Liver (tissue), 3 donors: ENCODE measurements at regions not wholly inside any gene's neighbourhood (a gene's known extent, or its start where the extent isn't known, plus 50 kb on each side); places are given as distances from the start of the nearest gene placed in this dataset.

Experiments used
- ATF3 ChIP-seq: IDR thresholded peaks from 2 replicates; pipeline ENCODE4 v1.6.1; 2016; ENCODE audit warnings: antibody characterized with exemption
- CTCF ChIP-seq: fragments of 150-350 bp; IDR thresholded peaks from 2 replicates; pipeline ENCODE4 v1.5.1; 2017; ENCODE audit warnings: improper control_type of control experiment, low read depth, low read length; ENCODE audit not compliant: missing input control
- EGR1 ChIP-seq, 2 donors: IDR thresholded peaks; 2 replicates each; pipeline ENCODE4 v1.6.1; 2016 to 2018; ENCODE audit warnings: antibody characterized with exemption in 2 of 2, low read depth in 2 of 2
- FOXA1 ChIP-seq: IDR thresholded peaks from 2 replicates; pipeline ENCODE4 v1.6.1; 2016; ENCODE audit warnings: antibody characterized with exemption
- GABPA ChIP-seq, 2 donors: IDR thresholded peaks in 1 of 2; conservative IDR thresholded peaks in 1 of 2; 2 replicates each; pipeline ENCODE4 v1.6.1; 2016; ENCODE audit warnings: antibody characterized with exemption in 2 of 2, mild to moderate bottlenecking in 1 of 2, moderate library complexity in 1 of 2
- HNF4A ChIP-seq, 2 donors: conservative IDR thresholded peaks; 2 replicates each; pipeline ENCODE4 v1.6.1; 2016; ENCODE audit warnings: antibody characterized with exemption in 2 of 2, mild to moderate bottlenecking in 2 of 2
- JUND ChIP-seq, 2 donors: IDR thresholded peaks; 2 replicates each; pipeline ENCODE4 v1.6.1; 2016; ENCODE audit warnings: antibody characterized with exemption in 2 of 2
- MAX ChIP-seq: IDR thresholded peaks from 2 replicates; pipeline ENCODE4 v1.6.1; 2016; ENCODE audit warnings: antibody characterized with exemption
- NR2F2 ChIP-seq: IDR thresholded peaks from 2 replicates; pipeline ENCODE4 v1.6.1; 2016; ENCODE audit warnings: antibody characterized with exemption
- RAD21 ChIP-seq, 2 donors: IDR thresholded peaks; 2 replicates each; pipeline ENCODE4 v1.6.1; 2016; ENCODE audit warnings: antibody characterized with exemption in 2 of 2, mild to moderate bottlenecking in 2 of 2
- REST ChIP-seq: IDR thresholded peaks from 2 replicates; pipeline ENCODE4 v1.6.1; 2016; ENCODE audit warnings: antibody characterized with exemption, mild to moderate bottlenecking
- SP1 ChIP-seq: IDR thresholded peaks from 2 replicates; pipeline ENCODE4 v1.6.1; 2018; ENCODE audit warnings: antibody characterized with exemption, mild to moderate bottlenecking
- TAF1 ChIP-seq: conservative IDR thresholded peaks from 2 replicates; pipeline ENCODE4 v1.6.1; 2016; ENCODE audit warnings: antibody characterized with exemption, mild to moderate bottlenecking
- ZBTB33 ChIP-seq: IDR thresholded peaks from 2 replicates; pipeline ENCODE4 v1.6.1; 2016; ENCODE audit warnings: antibody characterized with exemption
- donor health status: healthy.
- donor health status: healthy.

GRCh38 chr2:17076533-17076932, 410.9 kb upstream of the CYRIA start:
- TF ChIP-seq FOXA1 (no peak), CTCF (no peak), REST (no peak), HNF4A (conservative IDR thresholded peaks at IDR 0.05) (no peak), RAD21 (IDR thresholded peaks at IDR 0.05) (no peak), EGR1 (IDR thresholded peaks at IDR 0.05; ENCODE audit: low read depth in 2 of 2) (no peak), NR2F2 (no peak), ZBTB33 (no peak), ATF3 (no peak), MAX (no peak), TAF1 (no peak), GABPA (IDR thresholded peaks at IDR 0.05 in 1 of 2, conservative IDR thresholded peaks at IDR 0.05 in 1 of 2) (no peak), JUND (IDR thresholded peaks at IDR 0.05) (no peak), SP1 (no peak)
